ENCODE measurements at regions not wholly inside any gene's neighbourhood (a gene's known extent, or its start where the extent isn't known, plus 50 kb on each side); places are given as distances from the start of the nearest gene placed in this dataset.
"Not testable (repeated sequence)": the region's sequence is repeated elsewhere in the genome, so short reads cannot be mapped to it uniquely, and the experiment has no call there.

GRCh38 chr1:177640687-177641086, 329.2 kb downstream of the SEC16B start:
- Histone ChIP-seq H3K9ac (ENCODE audit: low read length) (no peak overlapping the region), H3K27me3 (ENCODE audit: insufficient read depth, low read depth, low read length) (no peaks in the 10 kb centered on the region), H3K4me3 (ENCODE audit: low read length) (no peak overlapping the region), H3K9me2 (ENCODE audit: insufficient read depth, low read length) (no peaks in the 10 kb centered on the region), H4K20me1 (ENCODE audit: insufficient read depth) (no peaks in the 10 kb centered on the region), H3K79me2 (replicated peaks; ENCODE audit: insufficient read depth, low read length) (no peaks in the 10 kb centered on the region), H3K27ac (ENCODE audit: low read length) (no peak overlapping the region), H3K9me3 (ENCODE audit: low read length) (no peaks in the 10 kb centered on the region), H3K4me2 (ENCODE audit: low read length) (no peak overlapping the region), H3F3A (ENCODE audit: insufficient read depth, low read length, poor library complexity, severe bottlenecking) (no peaks in the 10 kb centered on the region), H3K36me3 (ENCODE audit: insufficient read depth, low read length) (no peaks in the 10 kb centered on the region), H2AFZ (ENCODE audit: low read depth, low read length) (no peak overlapping the region)
- no peak for TF ChIP-seq CTCF (IDR thresholded peaks at IDR 0.05; ENCODE audit: poor library complexity, severe bottlenecking)
- no peak for TF ChIP-seq REST (IDR thresholded peaks at IDR 0.05; ENCODE audit: borderline replicate concordance)
- TF ChIP-seq POLR2AphosphoS5 (IDR thresholded peaks at IDR 0.05): no peak
- TF ChIP-seq EZH2 (IDR thresholded peaks at IDR 0.05; ENCODE audit: borderline replicate concordance, insufficient read depth, low read length, poor library complexity, severe bottlenecking): no peak
- TF ChIP-seq MXI1 (conservative IDR thresholded peaks at IDR 0.05; ENCODE audit: poor library complexity, severe bottlenecking): no peak
- TF ChIP-seq RAD21 (conservative IDR thresholded peaks at IDR 0.05): no peak
- TF ChIP-seq SMC3 (conservative IDR thresholded peaks at IDR 0.05; ENCODE audit: poor library complexity): no peak
- no peak for TF ChIP-seq EP300 (conservative IDR thresholded peaks at IDR 0.05; ENCODE audit: poor library complexity, severe bottlenecking)
- TF ChIP-seq TAF1 (IDR thresholded peaks at IDR 0.05; ENCODE audit: low read depth): no peak

GRCh38 chr1:177634151-177634550, 335.7 kb downstream of the SEC16B start:
- H3K4me2 ChIP-seq (ENCODE audit: low read length); H3K9me2 ChIP-seq (ENCODE audit: insufficient read depth, low read length); H4K20me1 ChIP-seq (ENCODE audit: insufficient read depth); H3K36me3 ChIP-seq (ENCODE audit: insufficient read depth, low read length); H2AFZ ChIP-seq (ENCODE audit: low read depth, low read length); H3K27ac ChIP-seq (ENCODE audit: low read length); H3K9me3 ChIP-seq (ENCODE audit: low read length); H3K4me3 ChIP-seq (ENCODE audit: low read length); H3F3A ChIP-seq (ENCODE audit: insufficient read depth, low read length, poor library complexity, severe bottlenecking); H3K9ac ChIP-seq (ENCODE audit: low read length); H3K27me3 ChIP-seq (ENCODE audit: insufficient read depth, low read depth, low read length); H3K79me2 ChIP-seq (replicated peaks; ENCODE audit: insufficient read depth, low read length): not testable (repeated sequence)
